ENCODE measurements at regions not wholly inside any gene's neighbourhood (a gene's known extent, or its start where the extent isn't known, plus 50 kb on each side); places are given as distances from the start of the nearest gene placed in this dataset.

GRCh38 chr2:23002234-23002633 lies 382.7 kb upstream of the KLHL29 start:
- TF ChIP-seq, protein P1, sequence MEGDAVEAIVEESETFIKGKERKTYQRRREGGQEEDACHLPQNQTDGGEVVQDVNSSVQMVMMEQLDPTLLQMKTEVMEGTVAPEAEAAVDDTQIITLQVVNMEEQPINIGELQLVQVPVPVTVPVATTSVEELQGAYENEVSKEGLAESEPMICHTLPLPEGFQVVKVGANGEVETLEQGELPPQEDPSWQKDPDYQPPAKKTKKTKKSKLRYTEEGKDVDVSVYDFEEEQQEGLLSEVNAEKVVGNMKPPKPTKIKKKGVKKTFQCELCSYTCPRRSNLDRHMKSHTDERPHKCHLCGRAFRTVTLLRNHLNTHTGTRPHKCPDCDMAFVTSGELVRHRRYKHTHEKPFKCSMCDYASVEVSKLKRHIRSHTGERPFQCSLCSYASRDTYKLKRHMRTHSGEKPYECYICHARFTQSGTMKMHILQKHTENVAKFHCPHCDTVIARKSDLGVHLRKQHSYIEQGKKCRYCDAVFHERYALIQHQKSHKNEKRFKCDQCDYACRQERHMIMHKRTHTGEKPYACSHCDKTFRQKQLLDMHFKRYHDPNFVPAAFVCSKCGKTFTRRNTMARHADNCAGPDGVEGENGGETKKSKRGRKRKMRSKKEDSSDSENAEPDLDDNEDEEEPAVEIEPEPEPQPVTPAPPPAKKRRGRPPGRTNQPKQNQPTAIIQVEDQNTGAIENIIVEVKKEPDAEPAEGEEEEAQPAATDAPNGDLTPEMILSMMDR (IDR thresholded peaks at IDR 0.05; ENCODE audit: low read depth, low read length, poor library complexity, severe bottlenecking): no peak
- no peak for TF ChIP-seq EZH2phosphoT487 (IDR thresholded peaks at IDR 0.05; ENCODE audit: borderline replicate concordance, low read length)
